Keratinocyte (primary cell): ENCODE measurements at regions not wholly inside any gene's neighbourhood (a gene's known extent, or its start where the extent isn't known, plus 50 kb on each side); places are given as distances from the start of the nearest gene placed in this dataset.
"Not testable (repeated sequence)": the region's sequence is repeated elsewhere in the genome, so short reads cannot be mapped to it uniquely, and the experiment has no call there.

ENCODE experiments used
- DNase-seq: peaks from one replicate; pipeline ENCODE4 v3.0.0-alpha.2; 2011; ENCODE audit warnings: low read depth, missing footprints, low spot score
- FAIRE-seq: peaks from 2 replicates; lab custom pipeline; 2011; peaks lifted over from hg19 to GRCh38; lab: Jason Lieb, UNC
- H2AFZ ChIP-seq: 2 replicates; pipeline ENCODE4 v1.6.0; 2012; ENCODE audit warnings: low read length, control low read depth, inconsistent platforms; ENCODE audit not compliant: control insufficient read depth
- H3K27ac ChIP-seq: 2 replicates; pipeline ENCODE4 v1.5.1; 2011; ENCODE audit warnings: low read length; ENCODE audit not compliant: control insufficient read depth, insufficient read depth
- H3K27me3 ChIP-seq: 3 replicates; pipeline ENCODE4 v1.6.0; 2011; ENCODE audit warnings: low read length; ENCODE audit not compliant: control insufficient read depth, insufficient read depth; ENCODE audit errors: extremely low read depth
- H3K36me3 ChIP-seq, 2 experiments: 2 replicates in 1 of 2; 3 replicates in 1 of 2; pipeline ENCODE4 v1.5.1; 2011; ENCODE audit warnings: low read length in 2 of 2, mild to moderate bottlenecking in 1 of 2; ENCODE audit not compliant: control insufficient read depth in 2 of 2, insufficient read depth in 2 of 2; ENCODE audit errors: extremely low read depth in 1 of 2
- H3K4me1 ChIP-seq: 3 replicates; pipeline ENCODE4 v1.5.1; 2011; ENCODE audit warnings: low read length; ENCODE audit not compliant: control insufficient read depth, insufficient read depth; ENCODE audit errors: extremely low read depth
- H3K4me2 ChIP-seq: 3 replicates; pipeline ENCODE4 v1.6.0; 2011; ENCODE audit warnings: low read depth, low read length; ENCODE audit not compliant: control insufficient read depth, insufficient read depth; ENCODE audit errors: extremely low read depth
- H3K4me3 ChIP-seq, 3 experiments: fragments of 200-600 bp in 1 of 3; sonication (generic) in 1 of 3; 2 replicates in 2 of 3; 3 replicates in 1 of 3; pipeline ENCODE4 v1.5.1; 2011 to 2016; ENCODE audit warnings: low read length in 3 of 3, mild to moderate bottlenecking in 3 of 3, control low read depth in 2 of 3, inconsistent platforms in 1 of 3, low read depth in 1 of 3, mixed read lengths in 1 of 3, mixed run types in 1 of 3, moderate library complexity in 1 of 3; ENCODE audit not compliant: control insufficient read depth in 2 of 3, insufficient read depth in 2 of 3; ENCODE audit errors: extremely low read depth in 1 of 3
- H3K79me2 ChIP-seq: 2 replicates; pipeline ENCODE4 v1.6.0; 2012; ENCODE audit warnings: low read length; ENCODE audit not compliant: control insufficient read depth, insufficient read depth
- H3K9ac ChIP-seq: 3 replicates; pipeline ENCODE4 v1.6.0; 2011; ENCODE audit warnings: low read length; ENCODE audit not compliant: control insufficient read depth, insufficient read depth; ENCODE audit errors: extremely low read depth
- H3K9me1 ChIP-seq: 3 replicates; pipeline ENCODE4 v1.6.0; 2011; ENCODE audit warnings: low read length; ENCODE audit not compliant: control insufficient read depth, insufficient read depth; ENCODE audit errors: extremely low read depth
- H3K9me3 ChIP-seq: 2 replicates; pipeline ENCODE4 v1.5.1; 2012; ENCODE audit warnings: low read depth, low read length; ENCODE audit not compliant: control insufficient read depth
- H4K20me1 ChIP-seq: 3 replicates; pipeline ENCODE4 v1.6.0; 2011; ENCODE audit warnings: low read length; ENCODE audit not compliant: control insufficient read depth, insufficient read depth; ENCODE audit errors: extremely low read depth
- CTCF ChIP-seq, 3 experiments: IDR thresholded peaks in 1 of 3; conservative IDR thresholded peaks in 1 of 3; optimal IDR thresholded peaks in 1 of 3; 2 replicates in 2 of 3; 3 replicates in 1 of 3; pipeline versions ENCODE3 to v1.5.1; 2011; ENCODE audit warnings: low read length in 3 of 3, mild to moderate bottlenecking in 3 of 3, moderate library complexity in 2 of 3, control low read depth in 1 of 3, inconsistent platforms in 1 of 3; ENCODE audit not compliant: insufficient read depth in 2 of 3; ENCODE audit errors: extremely low read depth in 1 of 3
- EZH2 ChIP-seq: IDR thresholded peaks from one replicate; pipeline ENCODE4 v1.6.1; 2012; ENCODE audit warnings: inconsistent platforms, mild to moderate bottlenecking, low read length, moderate library complexity
- dilution Hi-C: fragments of 300-500 bp; cut with MboI; formaldehyde crosslinking; loops from one replicate; pipeline ENCODE4 v1.7.0; 2020; ENCODE audit warnings: low sequenced_read_pairs; ENCODE audit not compliant: extremely low pct_ligation_motif_present

- H2AFZ ChIP-seq = no peak overlapping the region
- no peaks in the 10 kb centered on the region for H4K20me1 ChIP-seq
- dilution Hi-C loops = no loop called here
- H3K9me3 ChIP-seq = no peaks in the 10 kb centered on the region
- no peaks in the 10 kb centered on the region for H3K27me3 ChIP-seq
- H3K4me3 ChIP-seq = no peak overlapping the region
- no peak overlapping the region for H3K9ac ChIP-seq
- DNase-seq (no peak), FAIRE-seq (no peak)
- no peaks in the 10 kb centered on the region for H3K36me3 ChIP-seq
- no peaks in the 10 kb centered on the region for H3K4me1 ChIP-seq
- H3K9me1 ChIP-seq = no peaks in the 10 kb centered on the region
- H3K79me2 ChIP-seq = no peaks in the 10 kb centered on the region
- no peak overlapping the region for H3K4me2 ChIP-seq
- no peak for TF ChIP-seq CTCF (optimal IDR thresholded peaks at IDR 0.05 in 1 of 3, IDR thresholded peaks at IDR 0.05 in 1 of 3, conservative IDR thresholded peaks at IDR 0.05 in 1 of 3; ENCODE audit: extremely low read depth in 1 of 3, insufficient read depth in 2 of 3, low read length in 3 of 3)
- TF ChIP-seq EZH2 = no peak
- no peak overlapping the region for H3K27ac ChIP-seq
Measured at GRCh38 chr16:87152221-87152755, 164.9 kb downstream of the C16orf95 start.

- H3K4me3 ChIP-seq = no peak overlapping the region
- no peaks in the 10 kb centered on the region for H4K20me1 ChIP-seq
- no peaks in the 10 kb centered on the region for H3K9me1 ChIP-seq
- no peaks in the 10 kb centered on the region for H3K4me1 ChIP-seq
- DNase-seq (no peak), FAIRE-seq (no peak)
- no peak overlapping the region for H3K9ac ChIP-seq
- no peaks in the 10 kb centered on the region for H3K9me3 ChIP-seq
- H3K27ac ChIP-seq = no peak overlapping the region
- TF ChIP-seq EZH2 = no peak
- no peak for TF ChIP-seq CTCF (optimal IDR thresholded peaks at IDR 0.05 in 1 of 3, IDR thresholded peaks at IDR 0.05 in 1 of 3, conservative IDR thresholded peaks at IDR 0.05 in 1 of 3; ENCODE audit: extremely low read depth in 1 of 3, insufficient read depth in 2 of 3, low read length in 3 of 3)
- no peaks in the 10 kb centered on the region for H3K36me3 ChIP-seq
- no peaks in the 10 kb centered on the region for H3K79me2 ChIP-seq
- H3K4me2 ChIP-seq = no peak overlapping the region
- H3K27me3 ChIP-seq = no peaks in the 10 kb centered on the region
- no peak overlapping the region for H2AFZ ChIP-seq
- dilution Hi-C loops = no loop called here
Measured at GRCh38 chr16:87153326-87153725, 163.9 kb downstream of the C16orf95 start.

- dilution Hi-C loops, DNase-seq, FAIRE-seq: not testable (repeated sequence)
Measured at GRCh38 chr16:87155315-87155714, 161.9 kb downstream of the C16orf95 start.

More at GRCh38 chr16:87155315-87155714, 161.9 kb downstream of the C16orf95 start:
- not testable (repeated sequence) for H2AFZ ChIP-seq, H3K9me1 ChIP-seq, H3K9ac ChIP-seq, H3K9me3 ChIP-seq, H3K27ac ChIP-seq, H3K4me3 ChIP-seq, H3K36me3 ChIP-seq, H3K27me3 ChIP-seq, H3K4me1 ChIP-seq, H4K20me1 ChIP-seq, H3K4me2 ChIP-seq, H3K79me2 ChIP-seq
